Gastrocnemius medialis (tissue), 4 donors: ENCODE measurements at regions not wholly inside any gene's neighbourhood (a gene's known extent, or its start where the extent isn't known, plus 50 kb on each side); places are given as distances from the start of the nearest gene placed in this dataset.

Experiments
- CTCF ChIP-seq, 5 experiments: fragments of 450-650 bp in 3 of 5; fragments of 200-600 bp in 2 of 5; sonication (generic) in 2 of 5; IDR thresholded peaks in 4 of 5; conservative IDR thresholded peaks in 1 of 5; 1 replicate in 4 of 5; 2 replicates in 1 of 5; pipeline ENCODE4 v1.5.1; 2016 to 2019; ENCODE audit warnings: antibody characterized with exemption in 5 of 5, mild to moderate bottlenecking in 3 of 5, moderate library complexity in 3 of 5
- POLR2A ChIP-seq, 2 donors: fragments of 450-650 bp; IDR thresholded peaks; one replicate each; pipeline ENCODE4 v1.6.1; 2017; ENCODE audit warnings: antibody characterized with exemption in 2 of 2, mild to moderate bottlenecking in 2 of 2, moderate library complexity in 2 of 2

- TF ChIP-seq CTCF (IDR thresholded peaks at IDR 0.05 in 4 of 5, conservative IDR thresholded peaks at IDR 0.05 in 1 of 5) (no peak), POLR2A (IDR thresholded peaks at IDR 0.05) (no peak)
Measured at GRCh38 chr2:145481334-145481922, 961.5 kb upstream of the ZEB2 start.
